ENCODE measurements at regions not wholly inside any gene's neighbourhood (a gene's known extent, or its start where the extent isn't known, plus 50 kb on each side); places are given as distances from the start of the nearest gene placed in this dataset.
"Not testable (repeated sequence)": the region's sequence is repeated elsewhere in the genome, so short reads cannot be mapped to it uniquely, and the experiment has no call there.

DNA sequence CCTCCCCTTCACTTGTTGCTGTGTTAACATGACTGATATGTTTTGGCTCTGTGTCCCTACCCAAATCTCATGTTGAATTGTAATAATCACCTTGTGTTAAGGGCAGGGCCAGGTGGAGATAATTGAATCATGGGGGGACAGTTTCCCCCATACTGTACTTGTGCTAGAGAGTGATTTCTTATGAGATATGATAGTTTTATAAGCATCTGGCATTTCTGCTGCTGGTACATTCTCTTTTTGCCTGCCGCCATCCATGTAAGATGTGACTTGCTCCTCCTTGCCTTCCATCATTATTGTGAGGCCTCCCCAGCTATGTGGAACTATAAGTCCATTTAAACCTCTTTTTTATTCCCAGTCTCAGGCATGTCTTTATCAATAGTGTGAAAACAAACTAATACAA is 185.0 kb downstream of the TBX18 start:
- DNase-seq: no peak

DNA sequence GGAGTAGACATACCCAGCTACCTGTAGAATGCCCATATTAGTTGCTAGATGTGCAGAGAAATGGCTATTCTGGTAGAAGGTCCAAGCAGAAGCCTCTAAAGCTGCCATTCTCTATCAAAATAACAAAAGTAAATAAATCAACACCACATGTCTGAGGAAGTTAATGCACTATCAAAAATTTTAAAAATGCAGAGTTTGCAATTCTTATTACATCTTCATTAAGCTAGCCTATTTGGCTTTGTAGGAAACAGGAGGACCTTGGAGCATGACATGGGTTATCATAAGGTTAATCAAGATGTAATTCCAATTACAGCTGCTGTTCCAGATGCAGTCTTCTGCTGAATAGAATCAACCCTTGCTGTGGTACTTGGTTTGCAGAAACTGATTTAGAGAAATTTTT is 188.4 kb downstream of the TBX18 start:
- no peak for DNase-seq

DNA sequence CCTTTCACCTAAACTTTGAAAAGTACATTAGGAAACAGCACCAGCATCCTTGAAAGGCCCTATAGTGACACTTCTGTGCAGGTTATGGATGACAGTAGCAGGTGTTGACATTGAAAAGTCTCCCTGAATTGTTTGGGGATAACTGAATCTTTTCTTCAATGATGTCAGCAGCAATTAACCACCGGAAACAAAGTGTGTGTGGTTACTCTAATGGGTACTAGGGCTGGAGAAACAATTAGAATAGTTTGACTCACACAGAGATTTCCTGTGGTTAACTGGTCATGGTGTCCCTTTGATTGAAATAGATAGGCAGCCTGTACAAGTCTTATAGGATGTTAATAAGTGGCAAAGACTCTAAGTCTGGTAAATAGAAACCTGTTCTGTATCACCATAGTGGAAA is 189.1 kb downstream of the TBX18 start:
- no peak for DNase-seq

GRCh38 chr6:84569882-84570281 is 194.5 kb downstream of the TBX18 start:
- DNase-seq: no peak

- DNase-seq: no peak
Measured at GRCh38 chr6:84568971-84569370, 195.4 kb downstream of the TBX18 start.

GRCh38 chr6:84565718-84566117 is 198.7 kb downstream of the TBX18 start:
- not testable (repeated sequence) for DNase-seq

- no peak for DNase-seq
Measured at GRCh38 chr6:84560436-84561390, 203.7 kb downstream of the TBX18 start.

- no peak for DNase-seq
Measured at GRCh38 chr6:84556541-84557335, 207.7 kb downstream of the TBX18 start.

- DNase-seq: no peak
Measured at GRCh38 chr6:84554706-84555105, 209.7 kb downstream of the TBX18 start.

DNA sequence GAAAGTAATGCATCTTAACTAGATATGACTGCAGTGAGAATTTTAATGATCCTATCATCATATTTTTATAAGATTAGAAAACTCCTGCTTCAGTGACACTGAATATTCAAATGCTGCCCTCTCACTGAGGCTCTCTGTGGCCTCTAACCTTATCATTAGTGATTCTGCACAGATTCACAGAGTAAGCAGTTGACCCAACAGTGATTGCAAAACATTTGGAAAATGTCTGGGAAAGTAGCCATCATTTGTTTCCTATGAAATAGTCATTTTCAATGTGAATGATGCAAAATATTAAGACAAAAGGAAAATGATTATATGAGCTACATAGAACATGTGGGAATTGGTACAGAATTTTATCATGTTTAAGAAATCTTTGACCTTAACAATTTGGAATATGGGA is 210.3 kb downstream of the TBX18 start:
- DNase-seq: no peak

DNA sequence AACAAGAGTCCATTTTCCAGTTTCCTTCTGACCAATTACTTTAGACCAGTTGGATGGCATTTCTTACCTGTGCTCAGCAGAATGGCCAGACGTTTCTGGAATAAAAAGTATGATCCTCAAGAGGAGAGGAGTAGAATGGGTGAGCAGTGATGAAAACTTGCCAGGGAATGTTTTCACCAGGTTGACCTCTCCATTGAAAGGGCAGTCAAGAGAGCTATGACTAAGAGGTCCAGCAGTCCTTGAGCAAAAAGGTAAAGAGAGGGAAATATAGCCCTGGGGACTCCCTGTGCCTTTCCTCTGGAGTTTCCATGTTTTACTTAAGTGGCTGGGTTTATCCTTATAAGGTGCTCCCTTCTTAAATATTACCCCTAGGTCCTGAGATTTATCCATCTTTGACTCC is 210.9 kb downstream of the TBX18 start:
- DNase-seq: no peak

DNA sequence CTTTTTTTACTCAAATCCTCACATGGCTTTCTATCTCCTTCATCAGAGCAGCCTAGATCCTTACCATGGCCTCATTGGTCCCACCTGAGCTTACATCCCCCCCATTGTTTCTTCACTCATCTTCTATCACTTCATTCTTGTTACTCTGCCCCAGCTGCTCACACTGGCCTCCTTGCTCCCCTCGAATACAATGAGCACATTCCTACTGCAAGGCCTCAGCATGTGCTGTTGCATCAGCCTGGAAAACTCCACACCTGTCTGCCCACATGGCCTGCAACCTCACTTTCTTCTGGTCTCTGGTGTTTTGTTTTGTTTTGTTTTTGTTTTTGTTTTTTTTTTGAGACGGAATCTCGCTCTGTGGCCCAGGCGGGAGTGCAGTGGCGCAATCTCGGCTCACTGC is 212.6 kb downstream of the TBX18 start:
- DNase-seq: no peak

GRCh38 chr6:84549917-84550316 is 214.5 kb downstream of the TBX18 start:
- no peak for DNase-seq

- no peak for DNase-seq
Measured at GRCh38 chr6:84547341-84547801, 217.0 kb downstream of the TBX18 start.

DNA sequence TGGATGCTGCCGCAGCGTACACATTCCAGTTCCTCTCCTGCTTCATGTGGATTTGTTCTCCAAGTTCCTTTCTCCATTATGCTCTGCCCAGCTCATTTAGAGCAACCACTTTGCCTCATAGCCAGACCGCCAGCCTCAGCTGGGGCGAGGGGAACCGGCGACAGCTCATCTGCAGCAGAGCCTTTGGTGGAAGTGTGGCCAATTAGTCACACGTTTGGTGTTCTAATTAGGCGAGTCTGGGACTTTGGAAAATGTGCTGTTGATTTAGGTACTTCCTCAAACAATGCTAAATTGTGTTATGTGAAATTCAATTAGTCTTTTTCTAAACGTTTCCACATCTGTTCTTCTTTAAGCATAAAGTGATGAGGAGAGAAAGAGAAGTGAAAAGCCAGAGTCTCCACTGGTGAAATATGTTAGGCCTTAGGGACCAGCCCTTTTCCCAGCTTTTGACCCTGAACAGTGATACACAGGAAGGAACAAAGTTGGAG is 217.9 kb downstream of the TBX18 start:
- DNase-seq: no peak

DNA sequence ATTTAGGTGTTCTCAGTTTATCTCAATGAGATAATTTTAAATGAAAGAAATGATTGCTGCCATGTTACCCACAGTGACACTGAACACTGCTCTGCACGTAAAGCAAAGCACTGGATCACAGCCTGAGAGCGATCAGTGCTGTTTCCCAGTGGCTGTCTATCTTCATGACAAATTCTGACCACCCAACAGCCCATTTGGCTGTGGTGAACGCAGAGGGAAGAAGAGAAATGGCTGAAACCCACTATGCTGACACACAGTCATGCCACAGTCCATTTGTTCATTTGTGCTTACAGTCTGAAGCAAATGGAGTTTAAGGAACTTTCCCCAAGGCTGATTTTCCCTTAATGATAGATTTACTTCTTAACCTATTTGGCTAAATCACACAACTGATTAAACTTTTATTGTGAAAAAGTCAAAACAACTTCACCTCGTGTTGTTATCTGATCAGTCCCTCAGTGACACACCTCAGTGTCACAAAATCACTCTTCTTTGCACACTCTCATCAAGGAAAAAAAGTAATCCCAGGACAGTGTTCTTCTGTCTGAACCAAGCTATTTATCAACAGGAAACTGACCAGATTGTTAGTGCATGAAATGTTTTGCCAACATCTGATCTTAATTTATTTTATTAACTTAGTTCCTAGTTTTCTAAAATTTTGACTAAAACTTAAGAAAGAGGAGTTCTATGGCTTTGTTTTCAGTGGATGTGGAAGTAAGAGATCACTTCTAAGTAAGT is 225.1 kb downstream of the TBX18 start:
- DNase-seq: no peak

- no peak for DNase-seq
Measured at GRCh38 chr6:84536885-84537638, 227.3 kb downstream of the TBX18 start.

- no peak for DNase-seq
Measured at GRCh38 chr6:84528201-84528600, 236.2 kb downstream of the TBX18 start.

- no peak for DNase-seq
Measured at GRCh38 chr6:84526631-84527030, 237.8 kb downstream of the TBX18 start.

DNA sequence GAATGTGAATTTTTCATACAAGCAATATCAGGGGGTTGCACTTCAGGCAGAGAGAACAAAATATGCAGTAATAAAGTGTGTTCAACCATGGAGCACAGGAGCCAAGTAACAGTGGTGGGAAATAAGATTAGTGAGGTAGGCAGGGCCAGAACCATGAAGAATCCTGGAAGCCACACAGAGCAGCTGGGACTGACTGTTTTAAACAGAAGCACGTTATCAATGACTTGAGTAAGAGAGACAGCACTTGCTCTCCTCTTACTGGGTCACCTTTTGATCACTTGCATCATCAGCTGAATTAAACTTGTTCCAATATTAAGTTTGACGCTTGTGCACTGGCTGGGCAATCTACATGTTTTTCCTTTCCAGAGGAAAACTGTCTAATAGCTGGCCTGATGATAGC is 238.5 kb downstream of the TBX18 start:
- DNase-seq: no peak

DNA sequence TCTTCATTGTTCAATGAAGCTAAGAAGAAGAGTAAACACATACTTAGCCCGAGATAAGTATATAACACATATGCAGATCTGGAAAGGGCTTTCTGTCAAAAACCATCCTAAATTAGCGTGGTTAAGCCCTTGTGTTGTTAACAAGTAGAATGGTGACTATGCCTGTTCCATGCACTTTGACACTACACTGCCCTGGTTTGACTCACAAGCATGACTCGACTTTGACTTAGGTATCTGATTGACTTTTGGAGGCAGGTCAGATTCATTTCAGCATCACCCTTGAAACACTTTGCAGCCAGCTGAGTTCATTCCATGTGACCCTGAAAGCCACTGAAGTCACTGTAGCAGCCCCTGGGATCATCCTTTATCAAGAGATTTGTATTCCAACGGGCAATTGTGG is 239.8 kb downstream of the TBX18 start:
- no peak for DNase-seq

DNA sequence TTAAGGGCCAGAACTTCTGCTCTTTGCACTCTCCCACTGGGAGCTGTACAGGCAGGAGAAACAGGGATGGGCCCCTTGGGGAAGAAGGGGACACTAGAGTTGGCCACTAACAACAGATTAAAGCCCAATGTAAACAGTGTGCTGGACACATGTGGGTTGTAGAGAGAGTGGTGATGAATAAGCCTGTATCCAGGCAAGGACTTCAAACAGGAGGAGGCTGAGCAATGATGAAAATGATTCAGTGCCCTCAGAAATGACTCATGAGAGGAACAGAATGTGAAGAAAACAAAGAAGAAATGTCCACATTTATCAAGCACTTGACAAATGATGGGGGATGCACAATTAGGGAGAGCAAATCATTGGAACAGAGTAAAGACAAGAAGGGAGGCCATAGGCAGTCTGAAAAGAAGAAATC is 242.3 kb downstream of the TBX18 start:
- DNase-seq: no peak
